ENCODE measurements at regions not wholly inside any gene's neighbourhood (a gene's known extent, or its start where the extent isn't known, plus 50 kb on each side); places are given as distances from the start of the nearest gene placed in this dataset.
"Not testable (repeated sequence)": the region's sequence is repeated elsewhere in the genome, so short reads cannot be mapped to it uniquely, and the experiment has no call there.

GRCh38 chr6:11380969-11381744, 148.7 kb upstream of the NEDD9 start:
- DNase-seq: no peak

GRCh38 chr6:11380549-11380948, 148.1 kb upstream of the NEDD9 start:
- DNase-seq: no peak

- no peak for DNase-seq
These were observed 147.3 kb upstream of the NEDD9 start for GRCh38 chr6:11379805-11380204.

DNA sequence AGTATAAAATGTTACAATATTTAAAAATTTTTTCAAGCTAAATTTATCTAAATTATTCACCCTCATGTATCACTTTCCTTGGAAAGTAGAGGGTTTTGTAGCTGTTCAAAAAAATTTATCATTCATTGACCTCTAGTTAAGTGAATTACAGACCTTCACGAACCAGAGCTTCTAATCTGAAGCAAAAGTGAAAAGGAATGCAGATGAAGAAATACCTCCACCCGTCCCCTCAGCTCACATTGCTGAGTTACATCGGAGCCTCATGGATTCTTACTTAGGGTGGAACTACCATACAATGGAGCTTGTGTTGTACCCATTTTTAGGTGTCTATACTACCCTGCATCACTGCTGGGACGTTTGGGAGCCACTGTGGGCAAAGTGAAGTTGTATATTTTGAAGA, 146.2 kb upstream of the NEDD9 start:
- DNase-seq: no peak

- no peak for DNase-seq
These were observed 141.9 kb upstream of the NEDD9 start for GRCh38 chr6:11374036-11375010.

DNA sequence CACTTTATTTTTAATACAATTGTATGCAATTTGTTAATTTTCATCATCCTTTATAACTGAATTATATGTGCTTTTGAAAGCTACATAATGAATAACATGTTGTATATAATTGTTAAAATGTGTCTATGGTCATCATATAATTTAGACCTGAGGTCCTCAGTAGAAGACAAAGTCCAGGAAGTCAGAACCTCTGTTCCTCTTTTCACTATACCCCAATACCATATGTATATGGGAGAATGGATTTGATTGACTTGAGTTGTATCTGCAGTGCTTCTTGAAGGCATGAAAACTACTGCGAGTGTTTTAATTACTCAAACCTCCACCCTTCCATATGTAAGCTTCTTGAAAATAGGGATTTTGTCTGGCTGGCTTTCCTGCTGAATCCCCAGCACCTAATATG, 140.7 kb upstream of the NEDD9 start:
- no peak for DNase-seq

DNA sequence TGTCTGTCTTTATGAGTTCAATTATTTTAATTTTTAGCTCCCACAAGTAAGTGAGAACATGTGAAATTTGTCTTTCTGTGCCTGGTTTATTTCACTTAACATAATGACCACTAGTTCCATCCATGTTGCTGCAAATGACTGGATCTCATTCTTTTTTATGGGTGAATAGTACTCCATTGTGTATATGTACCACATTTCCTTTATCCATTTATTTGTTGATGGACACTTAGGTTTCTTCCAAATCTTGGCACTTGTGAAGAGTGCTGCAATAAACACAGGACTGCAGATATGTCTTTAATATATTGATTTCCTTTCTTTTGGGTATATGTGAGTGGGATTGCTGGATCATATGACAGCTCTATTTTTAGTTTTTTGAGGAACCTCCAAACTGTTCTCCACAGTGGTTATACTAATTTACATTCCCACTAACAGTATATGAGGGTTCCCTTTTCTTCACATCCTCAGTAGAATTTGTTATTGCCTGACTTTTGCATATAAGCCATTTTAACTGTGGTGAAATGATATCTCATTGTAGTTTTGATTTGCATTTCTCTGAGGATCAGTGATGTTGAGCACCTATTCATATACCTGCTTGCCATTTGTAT, 139.8 kb upstream of the NEDD9 start:
- not testable (repeated sequence) for DNase-seq

GRCh38 chr6:11370191-11371018, 137.9 kb upstream of the NEDD9 start:
- DNase-seq: no peak

DNA sequence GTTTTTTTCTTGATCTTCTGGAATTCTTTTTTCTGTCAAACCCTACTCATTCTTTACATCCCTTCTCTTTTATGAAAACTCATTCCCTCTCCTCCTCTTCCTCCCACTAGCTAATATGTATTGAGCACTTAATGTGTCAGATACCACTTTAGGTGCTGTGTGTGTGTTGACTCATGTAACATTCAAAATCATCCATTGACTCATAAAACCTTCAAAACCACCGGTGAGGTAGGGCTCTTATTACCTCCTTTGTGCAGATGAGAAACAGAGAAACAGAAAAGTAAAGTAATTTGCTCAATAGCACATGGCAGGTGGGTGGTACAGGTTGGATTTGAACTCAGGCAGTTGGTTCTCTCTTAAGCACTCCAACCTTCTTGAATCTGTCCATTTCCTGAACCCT, 136.3 kb upstream of the NEDD9 start:
- no peak for DNase-seq

- DNase-seq: no peak
These were observed 135.8 kb upstream of the NEDD9 start for GRCh38 chr6:11368264-11368663.

- no peak for DNase-seq
These were observed 135.3 kb upstream of the NEDD9 start for GRCh38 chr6:11367638-11368199.

GRCh38 chr6:11366934-11367637, 134.6 kb upstream of the NEDD9 start:
- DNase-seq: no peak

DNA sequence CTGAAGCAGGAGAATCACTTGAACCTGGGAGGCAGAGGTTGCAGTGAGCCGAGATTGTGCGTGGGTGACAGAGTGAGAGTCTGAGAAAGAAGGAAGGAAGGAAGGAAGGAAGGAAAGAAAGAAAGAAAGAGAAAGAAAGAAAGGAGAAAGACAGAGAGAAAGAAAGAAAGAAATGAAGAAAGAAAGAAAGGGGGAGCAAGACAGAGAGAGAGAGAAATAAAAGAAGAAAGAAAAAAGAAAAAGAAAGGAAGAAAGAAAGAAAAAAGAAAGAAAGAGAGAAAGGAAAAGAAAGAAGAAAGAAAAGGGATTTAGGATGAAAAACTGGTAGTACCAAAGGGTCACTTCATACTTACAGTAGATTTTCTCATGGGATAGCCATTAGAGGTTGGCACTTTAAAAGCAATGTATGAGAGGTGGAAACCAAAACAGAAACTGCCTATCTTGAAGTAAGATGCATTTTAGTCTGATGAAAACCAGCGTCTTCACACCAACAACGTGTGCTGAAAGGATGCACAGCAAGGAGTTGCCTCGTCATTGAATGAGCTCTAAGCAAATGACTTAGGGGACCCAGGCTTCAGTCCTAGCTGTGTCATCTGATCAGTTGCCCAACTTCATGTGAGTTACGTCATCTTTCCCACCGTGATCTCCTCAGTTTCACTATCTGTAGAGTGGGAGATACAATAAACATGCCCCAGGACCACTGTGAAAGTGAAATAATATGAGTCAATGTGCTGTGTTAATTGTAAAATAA, 133.9 kb upstream of the NEDD9 start:
- no peak for DNase-seq

GRCh38 chr6:11364971-11365397, 132.5 kb upstream of the NEDD9 start:
- DNase-seq: no peak

DNA sequence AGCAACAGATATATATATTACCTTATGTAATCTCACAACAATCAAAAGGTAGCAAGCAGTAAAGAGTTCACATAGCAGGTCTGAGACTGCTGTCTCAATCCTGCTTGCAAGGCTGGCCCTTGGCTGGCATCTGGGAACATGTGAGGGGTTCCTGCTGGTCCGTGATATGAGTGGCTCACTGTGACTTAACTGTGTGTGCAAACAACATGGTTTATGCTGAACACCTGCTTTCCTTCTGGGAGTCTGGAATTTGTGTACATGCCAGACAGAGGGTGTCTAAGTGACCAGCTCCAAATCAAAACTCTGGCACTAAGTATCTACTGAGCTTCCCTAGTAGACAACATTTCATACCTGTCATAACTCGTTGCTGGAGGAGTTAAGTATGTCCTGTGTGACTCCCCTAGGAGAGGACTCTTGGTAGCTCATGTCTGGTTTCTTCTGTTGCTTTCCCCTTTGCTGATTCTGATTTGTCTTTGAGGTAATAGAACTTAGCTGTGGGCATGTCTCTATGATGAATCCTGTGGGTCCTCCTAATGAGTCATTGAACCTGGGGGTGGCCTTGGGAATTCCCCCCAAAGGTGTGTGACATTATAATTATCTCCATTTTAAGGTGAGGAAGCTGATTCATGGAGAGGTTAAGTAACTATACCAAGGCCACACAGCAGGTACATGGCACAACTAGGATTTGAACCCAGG, 131.6 kb upstream of the NEDD9 start:
- no peak for DNase-seq

DNA sequence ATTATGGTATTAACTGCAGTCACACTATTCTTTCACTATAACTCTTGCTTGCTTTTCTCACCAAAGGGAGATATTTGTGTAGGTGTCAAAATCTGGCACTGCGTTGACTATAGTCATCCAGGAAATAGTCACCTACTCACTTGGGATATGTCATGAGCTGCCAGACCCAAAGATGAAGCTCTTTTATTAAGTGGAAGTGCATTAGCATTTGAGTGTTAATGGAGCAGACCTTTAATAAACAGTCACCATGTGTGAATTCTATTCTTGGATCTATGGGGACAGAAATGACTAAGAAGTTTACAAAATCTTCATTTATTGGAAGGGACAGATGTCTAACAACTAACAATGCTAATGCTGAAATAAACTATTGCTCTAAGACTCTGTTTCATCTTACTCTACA, 130.1 kb upstream of the NEDD9 start:
- DNase-seq: no peak

- no peak for DNase-seq
These were observed 126.7 kb upstream of the NEDD9 start for GRCh38 chr6:11358904-11359830.

GRCh38 chr6:11357285-11357684, 124.8 kb upstream of the NEDD9 start:
- DNase-seq: no peak
